ENCODE measurements at regions not wholly inside any gene's neighbourhood (a gene's known extent, or its start where the extent isn't known, plus 50 kb on each side); places are given as distances from the start of the nearest gene placed in this dataset.

DNA sequence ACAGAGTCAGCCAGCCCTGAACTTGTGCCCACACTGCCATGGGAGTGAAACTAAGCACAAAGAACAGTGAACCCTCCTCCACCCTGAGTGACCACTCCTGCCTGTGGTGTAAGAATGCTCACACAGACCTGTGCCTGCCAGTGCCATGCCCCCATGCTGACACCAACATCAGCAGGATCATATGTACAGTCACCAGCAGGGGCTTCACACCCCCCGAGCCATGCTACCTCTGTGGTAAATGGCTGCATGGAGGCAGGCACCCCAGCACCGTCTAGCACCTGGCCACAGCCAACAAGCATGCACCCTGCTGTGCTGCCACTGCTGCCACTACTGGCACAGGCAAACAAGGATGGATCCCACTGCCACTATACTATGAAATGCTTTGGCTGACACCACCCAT is 344.4 kb upstream of the CCDC196 start:
- in situ Hi-C loops (cut with HindIII; ENCODE audit: low pct_ligation_motif_present, low sequenced_read_pairs), result no loop called here
- Histone ChIP-seq H3K4me3 (ENCODE audit: low read depth, low read length) (no peak overlapping the region), H3K27ac (no peak overlapping the region), H3K36me3 (replicated peaks) (no peaks in the 10 kb centered on the region), H3K27me3 (replicated peaks) (no peaks in the 10 kb centered on the region)
- TF ChIP-seq, protein P1, sequence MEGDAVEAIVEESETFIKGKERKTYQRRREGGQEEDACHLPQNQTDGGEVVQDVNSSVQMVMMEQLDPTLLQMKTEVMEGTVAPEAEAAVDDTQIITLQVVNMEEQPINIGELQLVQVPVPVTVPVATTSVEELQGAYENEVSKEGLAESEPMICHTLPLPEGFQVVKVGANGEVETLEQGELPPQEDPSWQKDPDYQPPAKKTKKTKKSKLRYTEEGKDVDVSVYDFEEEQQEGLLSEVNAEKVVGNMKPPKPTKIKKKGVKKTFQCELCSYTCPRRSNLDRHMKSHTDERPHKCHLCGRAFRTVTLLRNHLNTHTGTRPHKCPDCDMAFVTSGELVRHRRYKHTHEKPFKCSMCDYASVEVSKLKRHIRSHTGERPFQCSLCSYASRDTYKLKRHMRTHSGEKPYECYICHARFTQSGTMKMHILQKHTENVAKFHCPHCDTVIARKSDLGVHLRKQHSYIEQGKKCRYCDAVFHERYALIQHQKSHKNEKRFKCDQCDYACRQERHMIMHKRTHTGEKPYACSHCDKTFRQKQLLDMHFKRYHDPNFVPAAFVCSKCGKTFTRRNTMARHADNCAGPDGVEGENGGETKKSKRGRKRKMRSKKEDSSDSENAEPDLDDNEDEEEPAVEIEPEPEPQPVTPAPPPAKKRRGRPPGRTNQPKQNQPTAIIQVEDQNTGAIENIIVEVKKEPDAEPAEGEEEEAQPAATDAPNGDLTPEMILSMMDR (IDR thresholded peaks at IDR 0.05; ENCODE audit: low read depth, low read length, missing control alignments), result no peak
- no peak for DNase-seq

DNA sequence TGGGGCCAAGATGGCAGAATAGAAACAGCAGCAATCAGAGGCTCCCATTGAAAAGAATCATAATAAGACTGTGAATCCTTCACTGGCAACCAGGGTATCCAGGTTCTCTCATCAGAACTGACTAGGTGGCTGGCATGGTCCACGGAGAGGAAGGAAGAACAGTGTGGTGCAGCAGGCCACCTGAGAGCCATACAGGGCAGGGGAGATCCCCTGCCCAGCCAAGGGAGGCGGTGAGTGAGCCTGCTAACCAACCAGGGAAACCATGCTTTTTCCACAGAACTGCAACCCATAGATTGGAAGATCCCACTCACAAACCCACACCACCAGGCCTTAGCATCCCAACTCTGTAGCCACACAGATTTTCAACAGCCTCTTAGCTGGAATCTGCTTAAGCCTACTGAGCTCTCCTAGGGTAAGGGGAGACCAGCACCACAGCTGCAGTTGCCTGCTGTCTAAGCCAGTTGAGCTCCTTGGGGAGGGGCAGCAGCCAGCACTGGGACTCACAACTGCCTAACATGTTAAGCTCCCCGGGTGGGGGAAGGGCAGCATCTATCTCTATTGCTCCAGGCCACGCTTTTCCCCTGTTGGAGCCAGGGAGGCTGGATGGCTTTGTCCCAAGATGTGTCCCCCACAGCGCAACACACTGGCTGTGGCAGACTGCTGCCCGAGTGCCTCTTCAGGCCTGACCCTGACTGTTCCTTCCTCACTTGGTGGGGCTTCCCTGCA is 342.6 kb upstream of the CCDC196 start:
- H3K27ac ChIP-seq, result no peak overlapping the region
- in situ Hi-C loops (cut with HindIII; ENCODE audit: low pct_ligation_motif_present, low sequenced_read_pairs), result no loop called here
- no peaks in the 10 kb centered on the region for H3K36me3 ChIP-seq (replicated peaks)
- DNase-seq, result no peak
- H3K4me3 ChIP-seq (ENCODE audit: low read depth, low read length), result no peak overlapping the region
- TF ChIP-seq, protein P1 (IDR thresholded peaks at IDR 0.05; ENCODE audit: low read depth, low read length, missing control alignments), result no peak
- H3K27me3 ChIP-seq (replicated peaks), result no peaks in the 10 kb centered on the region

DNA sequence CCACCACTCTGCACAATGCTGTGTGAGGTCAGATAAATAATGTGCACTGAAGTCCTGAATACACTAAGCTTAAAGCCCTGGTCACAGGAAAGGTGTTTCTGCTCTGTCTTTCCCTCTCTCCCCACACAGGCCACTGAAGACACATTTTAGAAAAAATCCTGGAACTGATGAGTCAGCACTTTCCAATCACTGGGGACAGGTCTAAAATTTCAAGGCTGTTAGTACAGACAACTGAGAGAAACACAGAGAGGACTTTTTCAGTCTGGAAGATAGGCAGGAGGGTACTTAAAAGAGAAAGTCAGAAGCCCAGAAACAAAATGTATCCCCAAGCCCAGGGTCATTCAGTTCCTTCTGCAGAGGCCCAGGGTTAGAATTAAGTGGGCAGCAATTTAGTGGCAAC is 333.9 kb upstream of the CCDC196 start:
- TF ChIP-seq, protein P1 (IDR thresholded peaks at IDR 0.05; ENCODE audit: low read depth, low read length, missing control alignments), result no peak
- in situ Hi-C loops (cut with HindIII; ENCODE audit: low pct_ligation_motif_present, low sequenced_read_pairs), result no loop called here
- no peak for DNase-seq
- no peaks in the 10 kb centered on the region for H3K27me3 ChIP-seq (replicated peaks)
- H3K4me3 ChIP-seq (ENCODE audit: low read depth, low read length), result no peak overlapping the region
- H3K36me3 ChIP-seq (replicated peaks), result no peaks in the 10 kb centered on the region
- no peak overlapping the region for H3K27ac ChIP-seq

DNA sequence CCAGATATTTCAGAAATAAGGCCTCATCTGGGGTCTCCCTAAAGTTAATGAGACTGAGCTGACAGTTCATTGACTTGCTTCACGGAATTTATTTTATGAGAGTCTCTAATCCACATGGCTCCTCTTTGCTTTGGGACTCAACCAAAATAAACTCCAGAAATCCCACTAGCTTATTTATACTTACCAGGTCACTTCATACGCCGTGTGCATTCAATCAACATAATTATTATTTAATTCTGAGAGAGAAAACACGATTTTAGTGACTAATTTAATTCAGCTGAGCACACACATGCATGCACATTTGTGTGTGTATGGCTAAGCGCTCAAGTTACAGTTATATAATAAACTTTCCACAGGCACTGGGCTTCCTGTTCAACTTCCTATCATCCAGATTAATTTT is 333.4 kb upstream of the CCDC196 start:
- no peak overlapping the region for H3K4me3 ChIP-seq (ENCODE audit: low read depth, low read length)
- DNase-seq, result no peak
- H3K36me3 ChIP-seq (replicated peaks), result no peaks in the 10 kb centered on the region
- in situ Hi-C loops (cut with HindIII; ENCODE audit: low pct_ligation_motif_present, low sequenced_read_pairs), result no loop called here
- no peak overlapping the region for H3K27ac ChIP-seq
- TF ChIP-seq, protein P1 (IDR thresholded peaks at IDR 0.05; ENCODE audit: low read depth, low read length, missing control alignments), result no peak
- no peaks in the 10 kb centered on the region for H3K27me3 ChIP-seq (replicated peaks)

DNA sequence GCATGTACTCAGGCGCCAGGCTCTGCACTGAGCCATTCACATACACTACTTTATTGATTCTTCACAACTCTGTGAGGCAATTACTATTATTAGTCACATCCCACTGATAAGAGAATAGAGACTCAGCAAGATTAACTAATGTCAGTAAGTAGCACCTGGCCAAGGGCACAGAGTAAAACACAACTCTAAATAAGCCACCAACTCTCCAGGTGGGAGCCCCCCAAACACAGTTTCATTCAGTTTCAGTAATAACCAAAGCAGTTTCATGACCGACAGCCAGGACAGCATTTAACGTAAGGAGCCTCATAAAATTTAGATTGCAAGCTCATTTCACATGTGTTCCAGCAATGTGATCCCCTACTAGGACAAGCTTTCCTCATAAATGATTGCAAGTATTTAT is 323.1 kb upstream of the CCDC196 start:
- in situ Hi-C loops (cut with HindIII; ENCODE audit: low pct_ligation_motif_present, low sequenced_read_pairs), result no loop called here
- Histone ChIP-seq H3K27ac (no peak overlapping the region), H3K36me3 (replicated peaks) (no peaks in the 10 kb centered on the region), H3K27me3 (replicated peaks) (no peaks in the 10 kb centered on the region), H3K4me3 (ENCODE audit: low read depth, low read length) (no peak overlapping the region)
- TF ChIP-seq, protein P1 (IDR thresholded peaks at IDR 0.05; ENCODE audit: low read depth, low read length, missing control alignments), result no peak
- no peak for DNase-seq

DNA sequence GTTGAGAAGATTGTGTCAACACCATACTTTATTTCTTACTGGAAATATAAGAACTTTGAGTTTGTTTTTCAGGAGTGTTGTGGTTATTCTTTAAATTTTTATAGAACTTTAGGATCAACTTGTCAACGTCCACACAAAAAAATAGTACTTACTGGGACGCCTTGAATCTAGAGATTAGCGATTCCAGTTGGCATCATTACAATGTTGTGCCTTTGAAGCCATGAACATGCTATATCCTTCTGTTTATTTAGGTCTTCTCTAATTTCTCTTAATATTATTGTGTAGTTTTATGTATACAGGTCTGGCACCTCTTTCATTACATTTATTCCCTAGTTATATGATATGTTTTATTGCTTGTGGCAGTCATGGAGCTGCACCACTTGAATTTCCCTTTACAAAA is 320.8 kb upstream of the CCDC196 start:
- Histone ChIP-seq H3K27ac (no peak overlapping the region), H3K4me3 (ENCODE audit: low read depth, low read length) (no peak overlapping the region), H3K36me3 (replicated peaks) (no peaks in the 10 kb centered on the region), H3K27me3 (replicated peaks) (no peaks in the 10 kb centered on the region)
- DNase-seq, result no peak
- in situ Hi-C loops (cut with HindIII; ENCODE audit: low pct_ligation_motif_present, low sequenced_read_pairs), result no loop called here
- TF ChIP-seq, protein P1 (IDR thresholded peaks at IDR 0.05; ENCODE audit: low read depth, low read length, missing control alignments), result no peak

All from brain microvascular endothelial cell (primary cell).